ENCODE measurements at regions not wholly inside any gene's neighbourhood (a gene's known extent, or its start where the extent isn't known, plus 50 kb on each side); places are given as distances from the start of the nearest gene placed in this dataset.
"Not testable (repeated sequence)": the region's sequence is repeated elsewhere in the genome, so short reads cannot be mapped to it uniquely, and the experiment has no call there.

DNA sequence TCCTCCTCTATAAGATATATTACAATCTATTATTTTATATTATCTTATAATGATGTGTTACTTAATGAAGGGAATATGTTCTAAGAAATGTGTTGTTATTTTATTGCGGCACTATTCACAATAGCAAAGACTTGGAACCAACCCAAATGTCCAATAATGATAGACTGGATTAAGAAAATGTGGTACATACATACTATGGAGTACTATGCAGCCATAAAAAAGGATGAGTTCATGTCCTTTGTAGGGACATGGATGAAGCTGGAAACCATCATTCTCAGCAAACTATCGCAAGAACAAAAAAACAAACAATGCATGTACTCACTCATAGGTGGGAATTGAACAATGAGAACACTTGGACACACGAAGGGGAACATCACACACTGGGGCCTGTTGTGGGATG, 281.9 kb upstream of the PABPC4L start:
- not testable (repeated sequence) for TF ChIP-seq CTCF (conservative IDR thresholded peaks at IDR 0.05 in 1 of 2, IDR thresholded peaks at IDR 0.05 in 1 of 2; ENCODE audit: extremely low read depth in 1 of 2, insufficient read depth in 1 of 2, low read depth in 1 of 2, low read length in 2 of 2); EZH2 (IDR thresholded peaks at IDR 0.05; ENCODE audit: borderline replicate concordance, low read length)

Data from mammary epithelial cell (primary cell).